GM18508 (cell line): ENCODE measurements at regions not wholly inside any gene's neighbourhood (a gene's known extent, or its start where the extent isn't known, plus 50 kb on each side); places are given as distances from the start of the nearest gene placed in this dataset.

Experiments
- ATAC-seq: cut with Tn5 transposase; IDR thresholded peaks from one replicate; pipeline ENCODE4 v1.9.1; 2021; ENCODE audit warnings: moderate number of reproducible peaks; ENCODE audit not compliant: insufficient read depth, unreplicated experiment

GRCh38 chr1:78410643-78411042, 80.1 kb upstream of the PTGFR start:
- no peak for ATAC-seq

GRCh38 chr1:78411707-78412106, 79.1 kb upstream of the PTGFR start:
- no peak for ATAC-seq

GRCh38 chr1:78415165-78415564, 75.6 kb upstream of the PTGFR start:
- ATAC-seq, result no peak

- no peak for ATAC-seq
Measured at GRCh38 chr1:78419309-78419708, 71.5 kb upstream of the PTGFR start.

GRCh38 chr1:78420181-78420580, 70.6 kb upstream of the PTGFR start:
- no peak for ATAC-seq

- ATAC-seq, result no peak
Measured at GRCh38 chr1:78420688-78421087, 70.1 kb upstream of the PTGFR start.

GRCh38 chr1:78424720-78425119, 66.1 kb upstream of the PTGFR start:
- ATAC-seq, result no peak

- ATAC-seq, result no peak
Measured at GRCh38 chr1:78426408-78426807, 64.4 kb upstream of the PTGFR start.

- no peak for ATAC-seq
Measured at GRCh38 chr1:78427506-78427905, 63.3 kb upstream of the PTGFR start.

- no peak for ATAC-seq
Measured at GRCh38 chr1:78432016-78432415, 58.8 kb upstream of the PTGFR start.

- no peak for ATAC-seq
Measured at GRCh38 chr1:78434351-78434750, 56.4 kb upstream of the PTGFR start.

- ATAC-seq, result no peak
Measured at GRCh38 chr1:78436961-78437360, 53.8 kb upstream of the PTGFR start.

GRCh38 chr1:78437396-78437795, 53.4 kb upstream of the PTGFR start:
- ATAC-seq, result no peak

GRCh38 chr1:78437941-78438340, 52.8 kb upstream of the PTGFR start:
- ATAC-seq, result no peak

- ATAC-seq, result no peak
Measured at GRCh38 chr1:78440381-78440793, 50.4 kb upstream of the PTGFR start.
